IPS DF 6.9 (cell line): ENCODE measurements at regions not wholly inside any gene's neighbourhood (a gene's known extent, or its start where the extent isn't known, plus 50 kb on each side); places are given as distances from the start of the nearest gene placed in this dataset.
"Not testable (repeated sequence)": the region's sequence is repeated elsewhere in the genome, so short reads cannot be mapped to it uniquely, and the experiment has no call there.

ENCODE experiments used
- DNase-seq: peaks from one replicate; pipeline ENCODE4 v3.0.0-alpha.2; 2013; ENCODE audit warnings: low read depth, low spot score
- H3K27ac ChIP-seq: one replicate; pipeline ENCODE4 v1.5.1; 2013; ENCODE audit warnings: low read length, control low read depth
- H3K27me3 ChIP-seq: 2 replicates; pipeline ENCODE4 v1.6.1; 2013; ENCODE audit warnings: mild to moderate bottlenecking, low read length; ENCODE audit not compliant: control insufficient read depth, insufficient read depth
- H3K36me3 ChIP-seq: 2 replicates; pipeline ENCODE4 v1.6.1; 2013; ENCODE audit warnings: low read length; ENCODE audit not compliant: control insufficient read depth, insufficient read depth
- H3K4me1 ChIP-seq: 2 replicates; pipeline ENCODE4 v1.6.1; 2013; ENCODE audit warnings: low read length; ENCODE audit not compliant: control insufficient read depth, insufficient read depth
- H3K4me3 ChIP-seq: 2 replicates; pipeline ENCODE4 v1.5.1; 2013; ENCODE audit warnings: mild to moderate bottlenecking, low read length
- H3K9me3 ChIP-seq: 2 replicates; pipeline ENCODE4 v1.6.1; 2013; ENCODE audit warnings: low read length, inconsistent platforms; ENCODE audit not compliant: control insufficient read depth, insufficient read depth
- WGBS: extraction: QIAGEN DNeasy Blood & Tissue Kit; methylation state at CpG from one replicate; pipeline ENCODE4 v1.1.7; 2013; ENCODE audit warnings: mixed read lengths, missing lambda C conversion rate; ENCODE audit not compliant: insufficient read length, insufficient coverage; 5-methylcytosine and 5-hydroxymethylcytosine counted together

DNA sequence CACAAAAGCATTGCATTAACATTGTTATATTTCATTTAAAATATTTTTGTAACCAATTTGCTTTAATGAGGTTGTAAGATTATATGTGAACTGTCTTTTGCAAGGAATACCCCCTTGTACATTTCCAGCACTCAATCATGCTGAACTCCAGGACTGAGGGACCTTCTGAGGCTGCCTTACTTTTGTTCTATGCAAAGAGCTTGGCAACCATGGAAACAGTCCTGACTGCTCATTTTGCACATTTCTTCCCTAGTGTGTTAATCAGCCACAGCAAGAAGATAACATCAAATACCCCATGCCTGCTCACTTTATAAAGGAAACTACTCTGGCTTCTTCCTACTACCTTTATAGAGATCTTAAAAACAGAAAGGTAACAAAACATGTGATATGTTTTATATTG, 355.6 kb upstream of the IZUMO3 start:
- Histone ChIP-seq H3K9me3 (no peaks in the 10 kb centered on the region), H3K27ac (no peak overlapping the region), H3K4me3 (no peak overlapping the region), H3K4me1 (no peaks in the 10 kb centered on the region), H3K27me3 (no peaks in the 10 kb centered on the region), H3K36me3 (no peaks in the 10 kb centered on the region)
- no peak for DNase-seq

DNA sequence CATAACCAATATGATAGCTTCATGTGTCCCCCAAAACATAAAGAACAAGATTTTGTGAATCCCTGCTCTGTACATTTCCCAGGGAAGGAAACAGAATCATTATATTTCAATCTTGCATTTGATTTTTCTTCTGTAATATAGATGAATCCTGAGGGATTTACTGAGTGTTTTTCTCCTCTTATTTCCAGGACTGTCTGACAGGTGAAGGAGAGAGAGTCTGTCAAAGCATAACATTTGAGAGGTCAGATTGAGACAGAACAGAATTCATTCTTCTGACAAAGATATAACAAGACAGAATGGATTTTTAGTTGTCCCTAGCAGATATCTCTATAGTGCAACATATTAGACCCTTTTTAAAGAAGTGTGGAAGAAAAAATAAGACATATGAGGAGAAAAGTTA, 354.5 kb upstream of the IZUMO3 start:
- H3K4me3 ChIP-seq, result no peak overlapping the region
- no peaks in the 10 kb centered on the region for H3K4me1 ChIP-seq
- no peaks in the 10 kb centered on the region for H3K36me3 ChIP-seq
- DNase-seq, result no peak
- H3K9me3 ChIP-seq, result no peaks in the 10 kb centered on the region
- H3K27ac ChIP-seq, result no peak overlapping the region
- H3K27me3 ChIP-seq, result no peaks in the 10 kb centered on the region

DNA sequence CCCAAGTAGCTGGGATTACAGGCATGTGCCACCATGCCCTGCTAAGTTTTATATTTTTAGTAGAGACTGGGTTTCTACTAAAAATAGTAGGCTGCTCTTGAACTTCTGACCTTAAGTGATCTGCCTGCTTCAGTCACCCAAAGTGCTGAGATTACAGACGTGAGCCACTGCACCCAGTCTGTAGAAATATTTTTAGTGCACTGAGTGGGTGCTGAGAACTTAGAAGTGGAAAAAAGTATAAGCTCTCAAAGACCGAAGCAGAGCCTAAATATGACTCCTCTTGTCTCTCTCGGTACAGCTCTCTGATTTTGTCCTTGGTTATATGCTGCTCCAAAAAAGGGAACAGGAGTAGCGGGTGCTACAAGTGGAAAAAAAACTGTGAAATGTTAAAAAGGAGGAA, 353.8 kb upstream of the IZUMO3 start:
- Histone ChIP-seq H3K36me3 (no peaks in the 10 kb centered on the region), H3K27me3 (no peaks in the 10 kb centered on the region), H3K4me3 (no peak overlapping the region), H3K4me1 (no peaks in the 10 kb centered on the region), H3K9me3 (no peaks in the 10 kb centered on the region), H3K27ac (no peak overlapping the region)
- no peak for DNase-seq
- WGBS, result no CpG with 5 or more reads among the region's 4 CpGs

DNA sequence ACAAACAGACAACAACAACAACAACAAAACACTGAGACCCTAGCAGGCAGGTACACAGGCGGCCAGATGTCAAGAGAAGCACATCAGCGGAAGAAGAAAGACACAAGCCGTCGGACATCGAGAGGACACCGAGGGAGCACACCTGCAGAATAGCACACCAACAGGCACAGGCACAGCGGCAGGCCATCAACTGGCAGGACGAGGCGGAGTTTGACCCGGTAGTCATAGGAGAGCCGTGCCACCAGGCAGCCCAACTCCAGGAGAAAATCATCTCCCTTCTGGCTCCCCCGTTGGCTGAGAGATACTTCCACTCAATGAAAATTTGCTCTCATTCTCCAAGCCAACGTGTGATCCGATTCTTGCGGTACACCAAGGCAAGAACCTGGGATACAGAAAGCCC, 352.1 kb upstream of the IZUMO3 start:
- Histone ChIP-seq H3K27ac (no peak overlapping the region), H3K9me3 (no peaks in the 10 kb centered on the region), H3K27me3 (no peaks in the 10 kb centered on the region), H3K4me1 (no peaks in the 10 kb centered on the region), H3K36me3 (no peaks in the 10 kb centered on the region), H3K4me3 (no peak overlapping the region)
- DNase-seq, result no peak
- WGBS, result no CpG with 5 or more reads among the region's 15 CpGs

DNA sequence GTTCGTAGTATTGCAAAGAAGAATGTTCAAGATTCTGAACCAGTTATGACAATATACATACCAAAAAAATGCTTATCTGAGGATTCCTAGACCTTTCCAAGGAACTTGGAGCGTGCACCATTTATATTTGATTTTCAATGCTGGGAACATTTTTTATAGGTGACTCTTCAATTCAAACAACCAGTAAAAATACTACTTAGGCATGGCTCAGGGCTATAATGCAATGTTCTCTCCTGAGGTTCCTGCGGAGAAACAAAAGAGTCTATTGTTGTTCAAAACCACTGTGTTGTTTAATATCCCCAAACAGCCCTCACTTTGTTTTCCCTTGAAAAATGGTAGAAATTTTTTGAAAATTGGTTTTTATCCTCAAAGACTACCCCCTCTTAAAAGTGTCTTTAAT, 335.7 kb upstream of the IZUMO3 start:
- no peaks in the 10 kb centered on the region for H3K27me3 ChIP-seq
- H3K4me1 ChIP-seq, result no peaks in the 10 kb centered on the region
- no peaks in the 10 kb centered on the region for H3K36me3 ChIP-seq
- no peak overlapping the region for H3K4me3 ChIP-seq
- H3K27ac ChIP-seq, result no peak overlapping the region
- no peaks in the 10 kb centered on the region for H3K9me3 ChIP-seq
- no CpG with 5 or more reads among the region's 3 CpGs for WGBS
- DNase-seq, result no peak

DNA sequence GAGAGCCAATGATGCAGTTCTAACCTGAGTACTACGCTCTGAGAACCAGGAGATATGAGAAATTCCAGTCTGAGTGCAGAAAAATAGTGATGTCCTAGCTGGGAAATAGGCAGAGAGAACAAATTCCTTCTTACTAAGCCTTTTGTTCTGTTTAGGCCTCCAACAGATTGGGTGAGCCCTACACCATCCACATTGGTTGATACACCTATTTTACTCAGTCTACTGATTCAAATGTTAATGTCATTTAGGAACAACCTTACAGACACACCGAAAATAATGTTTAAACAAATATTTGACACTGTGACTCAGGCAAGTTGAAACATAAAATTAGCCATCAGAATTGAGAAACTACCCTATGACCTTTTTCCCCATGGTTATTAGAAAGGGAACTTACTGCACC, 333.9 kb upstream of the IZUMO3 start:
- H3K36me3 ChIP-seq, result no peaks in the 10 kb centered on the region

DNA sequence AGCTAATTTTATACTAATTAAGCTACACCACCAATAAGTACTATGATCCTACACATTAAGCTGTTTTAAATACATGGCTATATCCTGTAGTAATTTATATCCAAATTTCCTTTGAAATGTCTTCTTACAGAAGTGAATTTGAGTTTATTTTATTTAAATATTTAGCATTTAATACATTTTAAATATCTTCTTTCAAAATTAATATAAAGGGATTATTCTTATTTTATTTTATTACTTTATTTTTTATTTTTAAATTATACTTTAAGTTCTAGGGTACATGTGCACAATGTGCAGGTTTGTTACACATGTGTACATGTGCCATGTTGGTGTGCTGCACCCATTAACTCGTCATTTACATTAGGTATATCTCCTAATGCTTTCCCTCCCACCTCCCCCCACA, 310.9 kb upstream of the IZUMO3 start:
- not testable (repeated sequence) for H3K36me3 ChIP-seq
- WGBS, result no CpG with 5 or more reads among the region's 1 CpG

More for the DNA sequence above, 333.9 kb upstream of the IZUMO3 start:
- no CpG with 5 or more reads among the region's 2 CpGs for WGBS
- no peaks in the 10 kb centered on the region for H3K4me1 ChIP-seq
- H3K27me3 ChIP-seq, result no peaks in the 10 kb centered on the region
- no peak for DNase-seq
- no peak overlapping the region for H3K4me3 ChIP-seq
- H3K9me3 ChIP-seq, result no peaks in the 10 kb centered on the region
- no peak overlapping the region for H3K27ac ChIP-seq

DNA sequence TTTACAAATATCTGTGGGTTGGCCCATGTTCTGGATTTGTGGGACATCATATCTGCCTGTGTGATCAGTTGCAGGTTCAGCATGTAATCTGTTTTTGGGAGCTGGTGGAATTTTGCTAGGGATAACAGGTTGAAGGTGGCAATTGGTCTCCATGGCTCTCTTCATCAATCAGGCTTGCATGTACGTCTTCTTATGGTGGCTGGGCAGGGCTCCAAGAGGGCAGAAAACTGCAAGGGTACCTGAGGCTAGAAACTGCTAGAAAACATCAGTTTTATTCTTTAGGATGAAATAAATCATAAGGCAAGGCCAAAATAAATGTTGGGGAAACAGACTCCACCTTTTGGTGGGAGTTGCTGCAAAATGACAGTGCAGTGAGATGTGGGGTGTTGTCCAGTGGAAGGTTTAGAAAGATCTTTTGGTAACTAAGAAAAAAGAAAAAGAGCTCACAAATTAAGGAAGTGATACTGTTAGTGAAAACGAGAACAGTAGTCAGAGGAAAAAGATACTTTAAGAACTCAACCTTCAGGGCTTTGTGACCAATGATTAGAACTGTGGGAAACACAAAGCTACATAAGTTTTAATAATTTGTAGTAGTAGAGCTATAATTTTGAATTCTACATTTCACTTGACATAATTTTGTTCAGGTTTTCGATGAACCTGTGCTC, 300.7 kb upstream of the IZUMO3 start:
- no peaks in the 10 kb centered on the region for H3K27me3 ChIP-seq
- H3K4me3 ChIP-seq, result no peak overlapping the region
- no peak overlapping the region for H3K27ac ChIP-seq
- DNase-seq, result no peak
- no peaks in the 10 kb centered on the region for H3K36me3 ChIP-seq
- WGBS, result no CpG with 5 or more reads among the region's 3 CpGs
- no peaks in the 10 kb centered on the region for H3K9me3 ChIP-seq
- H3K4me1 ChIP-seq, result no peaks in the 10 kb centered on the region

More for the DNA sequence above, 310.9 kb upstream of the IZUMO3 start:
- H3K9me3 ChIP-seq, DNase-seq, H3K4me3 ChIP-seq, H3K27me3 ChIP-seq, H3K4me1 ChIP-seq, H3K27ac ChIP-seq: not testable (repeated sequence)

DNA sequence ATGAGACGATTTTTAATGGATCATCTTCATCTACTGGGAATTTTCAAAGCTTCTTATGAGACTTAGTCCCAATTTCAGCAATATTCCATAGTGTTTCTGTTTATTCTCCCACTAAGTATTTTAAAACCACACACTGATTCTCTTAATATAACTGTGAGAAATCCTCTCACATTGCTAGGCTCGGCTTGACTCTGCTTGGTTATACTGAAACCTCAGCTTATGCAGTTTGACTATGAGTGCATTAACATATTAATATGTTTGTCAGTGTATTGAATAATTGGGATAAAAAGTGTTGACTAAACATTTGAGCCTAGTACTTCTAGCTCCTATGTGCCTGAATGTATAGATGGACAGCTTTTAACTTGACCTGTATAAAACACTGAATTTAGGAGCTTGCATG, 298.5 kb upstream of the IZUMO3 start:
- Histone ChIP-seq H3K9me3 (no peaks in the 10 kb centered on the region), H3K4me3 (no peak overlapping the region), H3K4me1 (no peaks in the 10 kb centered on the region), H3K27me3 (no peaks in the 10 kb centered on the region), H3K27ac (no peak overlapping the region), H3K36me3 (no peaks in the 10 kb centered on the region)
- DNase-seq, result no peak
- WGBS, result no CpG with 5 or more reads among the region's 2 CpGs

DNA sequence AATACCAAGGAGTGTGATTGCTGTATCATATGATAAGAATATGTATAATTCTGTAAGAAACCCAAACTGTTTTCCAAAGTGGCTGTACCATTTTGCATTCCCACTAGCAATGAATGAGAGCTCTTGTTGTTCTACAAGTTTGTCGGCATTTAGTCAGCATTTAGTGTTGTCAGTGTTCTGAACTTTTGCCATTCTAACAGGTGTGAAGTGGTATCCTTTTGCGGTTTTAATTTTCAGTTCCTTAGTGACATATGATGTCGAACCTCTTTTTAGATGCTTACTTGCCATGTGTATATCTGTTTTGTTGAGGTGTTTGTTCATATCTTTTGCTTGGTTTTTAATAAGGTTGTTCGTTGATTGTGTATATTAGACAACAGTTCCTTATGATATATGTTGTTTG, 296.3 kb upstream of the IZUMO3 start:
- no peaks in the 10 kb centered on the region for H3K9me3 ChIP-seq
- 100% methylated on average over 1 of the region's 4 CpGs for WGBS
- no peaks in the 10 kb centered on the region for H3K36me3 ChIP-seq
- H3K4me3 ChIP-seq, result no peak overlapping the region
- H3K27me3 ChIP-seq, result no peaks in the 10 kb centered on the region
- no peak for DNase-seq
- no peaks in the 10 kb centered on the region for H3K4me1 ChIP-seq
- H3K27ac ChIP-seq, result no peak overlapping the region

DNA sequence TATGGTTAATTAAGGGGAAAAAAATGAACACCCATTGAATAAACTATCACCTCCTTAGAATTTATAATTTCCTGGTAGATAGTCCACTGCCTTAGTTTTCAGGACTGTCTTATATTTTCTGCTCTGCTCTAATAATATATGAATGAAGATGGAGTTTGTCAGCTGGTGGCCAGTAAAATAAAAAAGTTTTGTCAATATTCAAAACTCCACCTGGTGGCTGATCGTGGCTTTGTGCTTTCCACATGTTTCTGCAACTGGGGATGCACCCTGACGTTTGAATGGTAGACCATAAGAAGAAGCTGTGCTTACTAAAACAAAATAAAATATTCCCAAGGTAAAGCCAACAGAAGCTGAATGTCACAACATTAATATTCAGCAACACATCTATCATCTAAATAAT, 286.6 kb upstream of the IZUMO3 start:
- no CpG with 5 or more reads among the region's 2 CpGs for WGBS
- Histone ChIP-seq H3K27me3 (no peaks in the 10 kb centered on the region), H3K4me1 (no peaks in the 10 kb centered on the region), H3K4me3 (no peak overlapping the region), H3K27ac (no peak overlapping the region), H3K9me3 (no peaks in the 10 kb centered on the region), H3K36me3 (no peaks in the 10 kb centered on the region)
- no peak for DNase-seq
